CD4-positive, alpha-beta T cell (primary cell): ENCODE measurements at regions not wholly inside any gene's neighbourhood (a gene's known extent, or its start where the extent isn't known, plus 50 kb on each side); places are given as distances from the start of the nearest gene placed in this dataset.
A peak's percentile ranks its signal among the peaks of the same experiment; 100 is the strongest.

ENCODE experiments used
- ATAC-seq: fragments of 200-7000 bp; cut with Tn5 transposase; one replicate; pipeline ENCODE4 v1.10.0; 2022; ENCODE audit warnings: mild to moderate bottlenecking; ENCODE audit not compliant: poor library complexity
- CTCF ChIA-PET: fragments of 350-600 bp; sonication (Branson Sonifier 250); formaldehyde crosslinking; loops from one replicate; lab custom pipeline; 2021; ENCODE audit warnings: antibody characterized with exemption, inconsistent platforms; lab: Charles Lee
- POLR2A ChIA-PET: fragments of 350-600 bp; sonication (Branson Sonifier 250); formaldehyde crosslinking; loops from one replicate; lab custom pipeline; 2021; ENCODE audit warnings: antibody characterized with exemption, inconsistent platforms; lab: Charles Lee
- DNase-seq, 14 experiments: peaks; one replicate each; pipeline ENCODE4 v3.0.0-alpha.2; 2013 to 2020; ENCODE audit warnings: mixed read lengths in 2 of 14
- H3K27ac ChIP-seq, 2 donors: one replicate each; pipeline versions ENCODE4 v1.5.1 to v1.7.0; 2013; ENCODE audit warnings: low read length in 2 of 2, low read depth in 1 of 2, mild to moderate bottlenecking in 1 of 2
- H3K27me3 ChIP-seq, 2 experiments: 1 replicate in 1 of 2; 2 replicates in 1 of 2; pipeline versions ENCODE4 v1.6.1 to v1.7.0; 2013; ENCODE audit warnings: low read length in 2 of 2, control low read depth in 1 of 2, mild to moderate bottlenecking in 1 of 2, moderate library complexity in 1 of 2; ENCODE audit not compliant: insufficient read depth in 2 of 2, control insufficient read depth in 1 of 2
- H3K36me3 ChIP-seq: one replicate; pipeline ENCODE4 v1.6.1; 2013; ENCODE audit warnings: low read length, control low read depth; ENCODE audit not compliant: insufficient read depth
- H3K4me1 ChIP-seq: one replicate; pipeline ENCODE4 v1.6.1; 2013; ENCODE audit warnings: low read length, control low read depth; ENCODE audit not compliant: insufficient read depth
- H3K4me3 ChIP-seq: one replicate; pipeline ENCODE4 v1.5.1; 2013; ENCODE audit warnings: mild to moderate bottlenecking, low read length, moderate library complexity
- H3K9me3 ChIP-seq, 2 experiments: 1 replicate in 1 of 2; 2 replicates in 1 of 2; pipeline versions ENCODE4 v1.6.1 to v1.7.0; 2013; ENCODE audit warnings: low read length in 2 of 2, mild to moderate bottlenecking in 2 of 2, control low read depth in 1 of 2, moderate library complexity in 1 of 2; ENCODE audit not compliant: control insufficient read depth in 1 of 2, insufficient read depth in 1 of 2
- H3K27ac Mint-ChIP-seq: one replicate; pipeline ENCODE4 v1.8.0; 2020; ENCODE audit warnings: mixed read lengths
- H3K27me3 Mint-ChIP-seq: one replicate; pipeline ENCODE4 v1.8.0; 2021; ENCODE audit warnings: mixed read lengths
- H3K36me3 Mint-ChIP-seq: one replicate; pipeline ENCODE4 v1.8.0; 2021; ENCODE audit warnings: low read depth, mixed read lengths
- H3K4me1 Mint-ChIP-seq: one replicate; pipeline ENCODE4 v1.8.0; 2021; ENCODE audit warnings: low read depth, mixed read lengths
- H3K4me3 Mint-ChIP-seq: one replicate; pipeline ENCODE4 v1.8.0; 2020; ENCODE audit warnings: mild to moderate bottlenecking, mixed read lengths
- H3K9me3 Mint-ChIP-seq: one replicate; pipeline ENCODE4 v1.8.0; 2020; ENCODE audit warnings: mixed read lengths
- CTCF ChIP-seq: fragments of 200-600 bp; IDR thresholded peaks from one replicate; pipeline ENCODE4 v1.8.0; 2022; ENCODE audit warnings: antibody characterized with exemption, mild to moderate bottlenecking
- intact Hi-C, 2 experiments: fragments of 100-400 bp; cut with DNase I in 1 of 2; cut with micrococcal nuclease in 1 of 2; formaldehyde crosslinking; loops; one replicate each; pipeline versions ENCODE4 v1.15.1 to v1.9.0; 2023 to 2025; cut with DNase I, micrococcal nuclease

DNA sequence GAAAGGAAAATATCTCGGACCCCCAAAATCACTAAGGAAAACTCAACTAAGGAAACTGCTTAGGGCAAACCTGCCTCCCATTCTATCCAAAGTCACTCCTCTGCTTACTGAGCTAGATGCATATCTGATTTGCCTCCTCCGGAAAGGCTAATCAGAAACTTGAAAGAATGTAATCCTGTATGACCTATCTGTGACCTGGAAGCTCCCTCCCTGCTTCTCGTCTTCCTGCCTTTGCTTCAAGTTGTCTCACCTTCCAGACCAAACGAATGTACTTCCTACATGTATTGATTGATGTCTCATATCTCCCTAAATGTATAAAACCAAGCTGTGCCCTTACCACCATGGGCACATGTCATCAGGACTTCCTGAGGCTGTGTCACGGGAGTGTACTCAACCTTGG is 58.1 kb upstream of the SEC61G start:
- Mint-ChIP-seq H3K4me3 (no peak overlapping the region), H3K9me3 (no peaks in the 10 kb centered on the region), H3K27me3 (peaks cover 24% of the 10 kb centered on the region), H3K36me3 (no peaks in the 10 kb centered on the region), H3K27ac (no peak overlapping the region), H3K4me1 (no peaks in the 10 kb centered on the region)
- Histone ChIP-seq H3K36me3 (no peaks in the 10 kb centered on the region), H3K27me3 (no peaks in the 10 kb centered on the region), H3K4me1 (no peaks in the 10 kb centered on the region), H3K27ac (no peak overlapping the region), H3K9me3 (no peaks in the 10 kb centered on the region), H3K4me3 (no peak overlapping the region)
- intact Hi-C loops, result no loop called here
- DNase-seq, result no peak
- POLR2A ChIA-PET, result no interaction called here
- ATAC-seq, result no peak
- CTCF ChIA-PET, result no interaction called here
- no peak for TF ChIP-seq CTCF

- intact Hi-C loops, result no loop called here
- H3K4me1 Mint-ChIP-seq, result no peaks in the 10 kb centered on the region
- no peak for TF ChIP-seq CTCF
- Histone ChIP-seq H3K9me3 (no peaks in the 10 kb centered on the region), H3K27me3 (peaks cover 3 to 15% of the 10 kb centered on the region in 2 experiments), H3K27ac (no peak overlapping the region), H3K4me1 (no peaks in the 10 kb centered on the region), H3K36me3 (no peaks in the 10 kb centered on the region), H3K4me3 (no peak overlapping the region)
- POLR2A ChIA-PET, result no interaction called here
- H3K9me3 Mint-ChIP-seq, result peaks cover 3% of the 10 kb centered on the region
- H3K4me3 Mint-ChIP-seq, result no peak overlapping the region
- peaks cover 51% of the 10 kb centered on the region for H3K27me3 Mint-ChIP-seq
- ATAC-seq (no peak), DNase-seq (peak in 3 of 14 experiments; percentile 23 to 31 (median 30))
- CTCF ChIA-PET, result no interaction called here
- H3K27ac Mint-ChIP-seq, result no peak overlapping the region
- no peaks in the 10 kb centered on the region for H3K36me3 Mint-ChIP-seq
Measured at GRCh38 chr7:54823776-54824175, 64.8 kb upstream of the SEC61G start.

GRCh38 chr7:54824655-54825054 is 65.6 kb upstream of the SEC61G start:
- ChIA-PET POLR2A (no interaction called here), CTCF (no interaction called here)
- H3K27ac Mint-ChIP-seq, result no peak overlapping the region
- H3K27me3 ChIP-seq, result peaks cover 3 to 15% of the 10 kb centered on the region in 2 experiments
- H3K27me3 Mint-ChIP-seq, result peaks cover 48% of the 10 kb centered on the region
- intact Hi-C loops, result no loop called here
- no peak for ATAC-seq
- no peak overlapping the region for H3K4me3 Mint-ChIP-seq
- H3K9me3 Mint-ChIP-seq, result peaks cover 3% of the 10 kb centered on the region
- H3K36me3 ChIP-seq, result no peaks in the 10 kb centered on the region
- no peak overlapping the region for H3K4me3 ChIP-seq
- H3K4me1 Mint-ChIP-seq, result no peaks in the 10 kb centered on the region
- no peak for DNase-seq
- no peaks in the 10 kb centered on the region for H3K9me3 ChIP-seq
- no peak for TF ChIP-seq CTCF
- H3K36me3 Mint-ChIP-seq, result no peaks in the 10 kb centered on the region
- no peak overlapping the region for H3K27ac ChIP-seq
- no peaks in the 10 kb centered on the region for H3K4me1 ChIP-seq
